Breast epithelium (tissue), 4 donors: ENCODE measurements at regions not wholly inside any gene's neighbourhood (a gene's known extent, or its start where the extent isn't known, plus 50 kb on each side); places are given as distances from the start of the nearest gene placed in this dataset.

Experiments
- DNase-seq, 2 donors: peaks; one replicate each; pipeline ENCODE4 v3.0.0-alpha.2; 2019; ENCODE audit warnings: low spot score in 2 of 2
- H3K27ac ChIP-seq, 2 donors: fragments of 200-600 bp; sonication (generic) in 1 of 2; one replicate each; pipeline ENCODE4 v1.5.1; 2016 to 2019; ENCODE audit warnings: mild to moderate bottlenecking in 1 of 2
- H3K27me3 ChIP-seq, 2 donors: fragments of 200-600 bp; sonication (generic) in 1 of 2; one replicate each; pipeline versions ENCODE4 v1.5.1 to v1.6.0; 2017 to 2019; ENCODE audit warnings: control low read depth in 1 of 2, mild to moderate bottlenecking in 1 of 2
- H3K36me3 ChIP-seq: fragments of 200-600 bp; one replicate; pipeline ENCODE4 v1.5.1; 2019
- H3K4me1 ChIP-seq, 2 donors: fragments of 200-600 bp; sonication (generic); one replicate each; pipeline ENCODE4 v1.5.1; 2016 to 2019; ENCODE audit warnings: control low read depth in 1 of 2
- H3K4me3 ChIP-seq, 3 donors: fragments of 200-600 bp; sonication (generic); 1 replicate in 2 of 3; 2 replicates in 1 of 3; pipeline ENCODE4 v1.5.1; 2016 to 2019; ENCODE audit warnings: mild to moderate bottlenecking in 3 of 3, moderate library complexity in 2 of 3
- H3K9me3 ChIP-seq, 2 donors: fragments of 200-600 bp; sonication (generic) in 1 of 2; one replicate each; pipeline ENCODE4 v1.5.1; 2016 to 2019; ENCODE audit warnings: control low read depth in 1 of 2
- POLR2A ChIP-seq: fragments of 450-650 bp; IDR thresholded peaks from one replicate; pipeline ENCODE4 v1.6.1; 2016; ENCODE audit warnings: antibody characterized with exemption, mild to moderate bottlenecking, moderate library complexity
- POLR2AphosphoS5 ChIP-seq, 3 donors: sonication (generic); formaldehyde crosslinking; IDR thresholded peaks; one replicate each; pipeline ENCODE4 v1.6.1; 2017; ENCODE audit warnings: antibody characterized with exemption in 3 of 3
- intact Hi-C: fragments of 100-400 bp; cut with DNase I; formaldehyde crosslinking; loops from one replicate; pipeline ENCODE4 v1.15.1; 2023; ENCODE audit warnings: low total_unique reads
- TF ChIP-seq, protein P1 (sequence below), 3 donors: fragments of 450-650 bp; IDR thresholded peaks; one replicate each; pipeline ENCODE4 v1.5.1; 2016 to 2017; ENCODE audit warnings: antibody characterized with exemption in 3 of 3, mild to moderate bottlenecking in 3 of 3, moderate library complexity in 3 of 3

DNA sequence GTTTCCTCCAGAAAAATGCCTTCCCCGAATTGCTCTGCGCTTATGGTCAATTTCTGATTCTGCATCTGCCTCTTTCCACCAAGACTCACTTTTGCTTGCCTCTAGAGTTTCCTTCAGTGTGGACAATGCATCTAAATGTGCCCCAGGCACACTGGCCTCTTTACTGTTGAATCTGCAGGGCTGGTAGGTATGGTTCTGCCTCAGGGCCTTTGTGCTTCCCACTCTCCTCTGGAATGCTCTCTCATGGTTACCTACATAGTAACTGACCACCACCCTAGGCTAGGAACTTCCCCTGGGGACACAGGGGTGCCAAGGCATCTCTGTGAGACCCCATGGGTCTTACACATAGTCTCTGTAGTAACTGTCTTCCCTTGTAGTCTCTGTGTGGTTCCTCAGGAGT lies 1258.6 kb downstream of the CDH12 start:
- H3K4me3 ChIP-seq = no peak overlapping the region
- H3K27ac ChIP-seq = no peak overlapping the region
- no peaks in the 10 kb centered on the region for H3K4me1 ChIP-seq
- DNase-seq = no peak
- intact Hi-C loops = no loop called here
- H3K9me3 ChIP-seq = peaks cover 0 to 7% of the 10 kb centered on the region in 2 donors
- no peaks in the 10 kb centered on the region for H3K27me3 ChIP-seq
- H3K36me3 ChIP-seq = no peaks in the 10 kb centered on the region
- TF ChIP-seq, protein P1, sequence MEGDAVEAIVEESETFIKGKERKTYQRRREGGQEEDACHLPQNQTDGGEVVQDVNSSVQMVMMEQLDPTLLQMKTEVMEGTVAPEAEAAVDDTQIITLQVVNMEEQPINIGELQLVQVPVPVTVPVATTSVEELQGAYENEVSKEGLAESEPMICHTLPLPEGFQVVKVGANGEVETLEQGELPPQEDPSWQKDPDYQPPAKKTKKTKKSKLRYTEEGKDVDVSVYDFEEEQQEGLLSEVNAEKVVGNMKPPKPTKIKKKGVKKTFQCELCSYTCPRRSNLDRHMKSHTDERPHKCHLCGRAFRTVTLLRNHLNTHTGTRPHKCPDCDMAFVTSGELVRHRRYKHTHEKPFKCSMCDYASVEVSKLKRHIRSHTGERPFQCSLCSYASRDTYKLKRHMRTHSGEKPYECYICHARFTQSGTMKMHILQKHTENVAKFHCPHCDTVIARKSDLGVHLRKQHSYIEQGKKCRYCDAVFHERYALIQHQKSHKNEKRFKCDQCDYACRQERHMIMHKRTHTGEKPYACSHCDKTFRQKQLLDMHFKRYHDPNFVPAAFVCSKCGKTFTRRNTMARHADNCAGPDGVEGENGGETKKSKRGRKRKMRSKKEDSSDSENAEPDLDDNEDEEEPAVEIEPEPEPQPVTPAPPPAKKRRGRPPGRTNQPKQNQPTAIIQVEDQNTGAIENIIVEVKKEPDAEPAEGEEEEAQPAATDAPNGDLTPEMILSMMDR (IDR thresholded peaks at IDR 0.05) = no peak
- no peak for TF ChIP-seq POLR2A

DNA sequence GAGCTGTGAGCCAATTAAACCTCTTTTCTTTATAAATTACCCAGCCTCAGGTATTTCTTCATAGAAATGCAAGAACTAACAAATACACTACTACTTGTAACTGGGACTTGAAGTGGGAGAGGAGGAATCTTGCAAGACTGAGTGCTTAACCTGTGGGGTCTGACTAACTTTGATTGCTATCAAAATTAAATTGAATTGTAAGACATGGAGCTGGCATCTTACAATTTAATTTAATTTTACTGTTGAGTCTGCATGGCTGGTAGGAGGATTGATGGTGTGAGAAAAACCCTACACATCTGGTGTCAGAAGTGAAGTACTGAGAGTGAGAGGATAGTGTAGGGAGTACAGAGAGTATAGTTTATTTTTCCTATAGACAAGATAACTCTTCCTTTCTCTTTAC lies 1259.9 kb downstream of the CDH12 start:
- TF ChIP-seq POLR2A (no peak), POLR2AphosphoS5 (IDR thresholded peaks at IDR 0.05) (no peak)
- TF ChIP-seq, protein P1 (IDR thresholded peaks at IDR 0.05) = no peak

DNA sequence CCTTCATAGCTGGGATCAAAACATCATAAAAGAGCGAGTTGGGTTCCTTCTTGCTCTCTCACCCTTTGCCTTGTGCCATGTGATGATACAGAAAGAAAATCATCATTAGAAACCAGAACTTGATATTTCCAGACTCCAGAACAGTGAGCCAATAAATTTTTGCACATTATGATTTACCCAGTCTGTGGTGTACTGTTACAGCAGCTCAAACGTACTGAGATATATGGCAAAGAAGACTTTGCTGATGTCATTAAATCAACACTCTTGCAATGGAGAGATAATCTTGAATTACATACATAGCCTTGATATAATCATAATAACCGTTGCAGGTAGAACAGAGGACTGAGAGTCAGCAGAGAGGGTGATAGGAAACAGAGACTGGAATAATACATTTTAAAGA lies 1271.6 kb downstream of the CDH12 start:
- Histone ChIP-seq H3K27me3 (no peaks in the 10 kb centered on the region), H3K27ac (no peak overlapping the region), H3K4me1 (no peaks in the 10 kb centered on the region), H3K4me3 (no peak overlapping the region), H3K9me3 (no peaks in the 10 kb centered on the region), H3K36me3 (no peaks in the 10 kb centered on the region)
- no peak for TF ChIP-seq POLR2AphosphoS5 (IDR thresholded peaks at IDR 0.05)
- TF ChIP-seq, protein P1 (IDR thresholded peaks at IDR 0.05) = no peak
- TF ChIP-seq POLR2A = no peak
- DNase-seq = no peak
- intact Hi-C loops = no loop called here

More for the DNA sequence above, 1259.9 kb downstream of the CDH12 start:
- Histone ChIP-seq H3K4me1 (no peaks in the 10 kb centered on the region), H3K27ac (no peak overlapping the region), H3K9me3 (peaks cover 0 to 7% of the 10 kb centered on the region in 2 donors), H3K36me3 (no peaks in the 10 kb centered on the region), H3K27me3 (no peaks in the 10 kb centered on the region), H3K4me3 (no peak overlapping the region)
- no peak for DNase-seq
- intact Hi-C loops = no loop called here

DNA sequence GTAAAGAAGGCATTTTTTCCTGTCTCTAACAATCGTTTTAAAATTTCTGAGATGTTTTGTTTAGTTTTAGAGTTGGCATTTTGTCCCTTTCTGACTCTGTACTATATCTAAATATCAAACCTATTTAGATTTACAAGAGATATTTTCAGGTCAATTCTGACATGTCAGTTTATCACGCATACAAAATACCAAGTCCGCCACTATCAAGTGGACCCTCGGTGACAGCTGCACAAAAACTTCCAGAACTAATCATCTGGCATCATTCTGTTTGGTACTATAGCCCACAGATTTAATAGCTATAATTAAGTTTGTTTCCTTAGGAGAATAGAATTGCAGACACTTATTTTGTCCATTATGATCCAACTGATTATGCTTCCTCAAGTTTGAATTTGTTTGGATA lies 1278.2 kb downstream of the CDH12 start:
- DNase-seq = no peak
- no peaks in the 10 kb centered on the region for H3K27me3 ChIP-seq
- H3K9me3 ChIP-seq = no peaks in the 10 kb centered on the region
- no peak overlapping the region for H3K27ac ChIP-seq
- no peaks in the 10 kb centered on the region for H3K4me1 ChIP-seq
- H3K36me3 ChIP-seq = no peaks in the 10 kb centered on the region
- intact Hi-C loops = no loop called here
- H3K4me3 ChIP-seq = no peak overlapping the region
- TF ChIP-seq, protein P1 (IDR thresholded peaks at IDR 0.05) = no peak
- TF ChIP-seq POLR2A (no peak), POLR2AphosphoS5 (IDR thresholded peaks at IDR 0.05) (no peak)

DNA sequence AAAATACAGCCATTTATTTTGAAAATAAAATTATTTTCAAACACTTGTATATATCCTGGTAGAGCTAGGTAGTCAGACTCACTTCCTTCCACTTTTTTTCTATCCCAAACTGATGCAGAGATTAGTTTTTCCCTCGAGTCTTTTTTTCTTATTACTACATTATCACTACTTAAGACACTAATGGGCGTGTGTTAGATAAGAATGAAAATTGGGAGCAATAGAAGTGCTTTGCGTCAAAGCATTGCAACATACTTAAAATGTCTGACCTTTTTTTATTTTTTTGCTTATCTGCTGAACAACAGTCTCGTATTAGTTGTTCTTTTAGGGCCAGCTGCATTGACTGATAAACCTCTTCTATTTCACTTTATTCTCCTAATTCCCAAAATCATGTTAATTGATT lies 1278.7 kb downstream of the CDH12 start:
- Histone ChIP-seq H3K9me3 (no peaks in the 10 kb centered on the region), H3K4me3 (no peak overlapping the region), H3K27me3 (no peaks in the 10 kb centered on the region), H3K36me3 (no peaks in the 10 kb centered on the region), H3K4me1 (no peaks in the 10 kb centered on the region), H3K27ac (no peak overlapping the region)
- TF ChIP-seq, protein P1 (IDR thresholded peaks at IDR 0.05) = no peak
- no peak for TF ChIP-seq POLR2AphosphoS5 (IDR thresholded peaks at IDR 0.05)
- no peak for TF ChIP-seq POLR2A
- intact Hi-C loops = no loop called here
- DNase-seq = no peak
